Stomach (tissue), 8 donors: ENCODE measurements at regions not wholly inside any gene's neighbourhood (a gene's known extent, or its start where the extent isn't known, plus 50 kb on each side); places are given as distances from the start of the nearest gene placed in this dataset.

Source experiments
- DNase-seq, 2 donors: peaks; one replicate each; pipeline versions ENCODE4 v3.0.0 to v3.0.0-alpha.2; 2013 to 2019
- H3K27ac ChIP-seq, 5 donors: fragments of 200-600 bp in 4 of 5; sonication (generic) in 4 of 5; one replicate each; pipeline ENCODE4 v1.5.1; 2013 to 2019; ENCODE audit warnings: mild to moderate bottlenecking in 1 of 5, moderate library complexity in 1 of 5
- H3K27me3 ChIP-seq, 3 donors: fragments of 200-600 bp; sonication (generic); one replicate each; pipeline ENCODE4 v1.5.1; 2017 to 2019; ENCODE audit warnings: mixed run types in 1 of 3
- H3K36me3 ChIP-seq, 4 donors: fragments of 200-600 bp; sonication (generic); 1 replicate in 3 of 4; 2 replicates in 1 of 4; pipeline ENCODE4 v1.5.1; 2016 to 2019
- H3K4me1 ChIP-seq, 4 donors: fragments of 200-600 bp; sonication (generic); one replicate each; pipeline ENCODE4 v1.5.1; 2016 to 2019
- H3K4me3 ChIP-seq, 4 donors: fragments of 200-600 bp; sonication (generic) in 3 of 4; one replicate each; pipeline ENCODE4 v1.5.1; 2016 to 2019; ENCODE audit warnings: mild to moderate bottlenecking in 1 of 4
- H3K9me3 ChIP-seq, 4 donors: fragments of 200-600 bp; sonication (generic); one replicate each; pipeline ENCODE4 v1.5.1; 2016 to 2019
- EP300 ChIP-seq: sonication (generic); formaldehyde crosslinking; IDR thresholded peaks from one replicate; pipeline ENCODE4 v1.6.1; 2017; ENCODE audit warnings: antibody characterized with exemption
- POLR2A ChIP-seq, 4 donors: fragments of 450-650 bp; IDR thresholded peaks; one replicate each; pipeline ENCODE4 v1.6.1; 2016; ENCODE audit warnings: antibody characterized with exemption in 4 of 4, control low read depth in 2 of 4, mild to moderate bottlenecking in 1 of 4, moderate library complexity in 1 of 4
- POLR2AphosphoS5 ChIP-seq, 3 donors: sonication (generic); formaldehyde crosslinking; IDR thresholded peaks; one replicate each; pipeline ENCODE4 v1.6.1; 2016; ENCODE audit warnings: antibody characterized with exemption in 3 of 3
- WGBS, 5 donors: extraction: QIAGEN DNeasy Blood & Tissue Kit in 3 of 5; methylation state at CpG; one replicate each; pipeline versions ENCODE4 v1.1.5 to v1.1.7; 2013 to 2018; 5-methylcytosine and 5-hydroxymethylcytosine counted together
- intact Hi-C: fragments of 100-400 bp; cut with DNase I; formaldehyde crosslinking; loops from one replicate; pipeline ENCODE4 v1.15.1; 2023; ENCODE audit warnings: low total_unique reads
- TF ChIP-seq, protein P1 (sequence below), 7 experiments: fragments of 450-650 bp in 4 of 7; fragments of 200-600 bp in 3 of 7; sonication (generic) in 3 of 7; IDR thresholded peaks; one replicate each; pipeline ENCODE4 v1.5.1; 2016 to 2019; ENCODE audit warnings: antibody characterized with exemption in 7 of 7, control low read depth in 2 of 7, mild to moderate bottlenecking in 1 of 7
- donor health status: healthy with polysubstance abuse.
- donor health status: Bipolar disorder and iron deficiency.
- donor health status: healthy.

GRCh38 chr13:88436974-88437373 is 765.8 kb downstream of the SLITRK5 start:
- no peak for TF ChIP-seq EP300
- no peak for TF ChIP-seq POLR2A (IDR thresholded peaks at IDR 0.05)
- TF ChIP-seq, protein P1, sequence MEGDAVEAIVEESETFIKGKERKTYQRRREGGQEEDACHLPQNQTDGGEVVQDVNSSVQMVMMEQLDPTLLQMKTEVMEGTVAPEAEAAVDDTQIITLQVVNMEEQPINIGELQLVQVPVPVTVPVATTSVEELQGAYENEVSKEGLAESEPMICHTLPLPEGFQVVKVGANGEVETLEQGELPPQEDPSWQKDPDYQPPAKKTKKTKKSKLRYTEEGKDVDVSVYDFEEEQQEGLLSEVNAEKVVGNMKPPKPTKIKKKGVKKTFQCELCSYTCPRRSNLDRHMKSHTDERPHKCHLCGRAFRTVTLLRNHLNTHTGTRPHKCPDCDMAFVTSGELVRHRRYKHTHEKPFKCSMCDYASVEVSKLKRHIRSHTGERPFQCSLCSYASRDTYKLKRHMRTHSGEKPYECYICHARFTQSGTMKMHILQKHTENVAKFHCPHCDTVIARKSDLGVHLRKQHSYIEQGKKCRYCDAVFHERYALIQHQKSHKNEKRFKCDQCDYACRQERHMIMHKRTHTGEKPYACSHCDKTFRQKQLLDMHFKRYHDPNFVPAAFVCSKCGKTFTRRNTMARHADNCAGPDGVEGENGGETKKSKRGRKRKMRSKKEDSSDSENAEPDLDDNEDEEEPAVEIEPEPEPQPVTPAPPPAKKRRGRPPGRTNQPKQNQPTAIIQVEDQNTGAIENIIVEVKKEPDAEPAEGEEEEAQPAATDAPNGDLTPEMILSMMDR (IDR thresholded peaks at IDR 0.05) = no peak
- Histone ChIP-seq H3K27ac (no peak overlapping the region), H3K9me3 (peaks cover 0 to 17% (median 9%) of the 10 kb centered on the region in 4 donors), H3K27me3 (no peaks in the 10 kb centered on the region), H3K4me1 (no peaks in the 10 kb centered on the region), H3K36me3 (no peaks in the 10 kb centered on the region), H3K4me3 (no peak overlapping the region)
- no peak for DNase-seq
- intact Hi-C loops = no loop called here
- WGBS, 5 donors = 65 to 94% (median 80%) methylated on average over 1 of the region's 1 CpG

DNA sequence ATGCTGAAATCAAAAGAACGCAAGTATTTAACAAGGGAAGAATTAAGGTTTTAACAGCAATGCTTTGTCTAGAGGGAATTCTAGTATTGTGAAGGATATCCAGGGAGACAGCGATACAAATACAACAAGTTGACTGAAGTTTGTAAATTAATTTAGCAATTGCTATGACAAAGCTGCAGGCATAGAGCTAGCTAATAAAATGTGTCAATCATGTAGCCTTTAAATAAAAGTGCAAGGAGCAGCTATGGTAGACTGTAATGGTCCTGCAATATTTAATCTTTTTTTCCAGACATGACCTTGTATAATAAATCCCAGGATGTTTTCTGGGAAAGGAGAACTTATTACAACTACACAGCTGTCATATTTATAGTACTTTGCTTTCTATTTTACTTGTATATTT is 779.3 kb downstream of the SLITRK5 start:
- H3K4me1 ChIP-seq = no peaks in the 10 kb centered on the region
- no peaks in the 10 kb centered on the region for H3K27me3 ChIP-seq
- TF ChIP-seq POLR2A (IDR thresholded peaks at IDR 0.05) (no peak), EP300 (no peak), POLR2AphosphoS5 (IDR thresholded peaks at IDR 0.05) (no peak)
- TF ChIP-seq, protein P1 (IDR thresholded peaks at IDR 0.05) = no peak
- whole genome bisulfite sequencing, 5 donors = 54 to 95% (median 69%) methylated on average over 2 of the region's 2 CpGs
- intact Hi-C loops = no loop called here
- H3K9me3 ChIP-seq = peaks cover 0 to 7% (median 0%) of the 10 kb centered on the region in 4 donors
- H3K4me3 ChIP-seq = no peak overlapping the region
- H3K27ac ChIP-seq = no peak overlapping the region
- H3K36me3 ChIP-seq = no peaks in the 10 kb centered on the region
- no peak for DNase-seq

DNA sequence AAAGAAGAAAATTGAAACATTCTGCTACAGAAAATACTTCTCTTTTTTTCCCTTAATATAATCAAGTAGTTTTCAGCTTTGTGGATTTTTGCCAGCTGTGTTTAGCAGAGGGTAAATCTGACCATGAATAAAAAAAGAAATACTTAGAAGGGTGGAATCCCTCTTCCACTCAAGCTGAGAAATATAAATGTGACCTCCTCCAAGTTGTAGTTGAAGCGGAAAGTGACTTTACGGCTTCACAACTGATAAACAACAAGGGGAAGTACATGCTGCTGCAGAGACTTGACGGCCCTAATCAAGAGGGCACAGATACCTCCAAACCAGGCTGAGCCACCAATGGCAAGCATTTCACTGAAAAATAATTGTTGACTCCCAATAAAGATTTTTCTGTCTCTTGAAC is 785.0 kb downstream of the SLITRK5 start:
- intact Hi-C loops = no loop called here

GRCh38 chr13:88459331-88459730 is 788.2 kb downstream of the SLITRK5 start:
- intact Hi-C loops = no loop called here
- Histone ChIP-seq H3K4me1 (no peaks in the 10 kb centered on the region), H3K9me3 (no peaks in the 10 kb centered on the region), H3K4me3 (no peak overlapping the region), H3K27ac (no peak overlapping the region), H3K36me3 (no peaks in the 10 kb centered on the region), H3K27me3 (no peaks in the 10 kb centered on the region)
- DNase-seq = no peak
- TF ChIP-seq POLR2AphosphoS5 (IDR thresholded peaks at IDR 0.05) (no peak), POLR2A (IDR thresholded peaks at IDR 0.05) (no peak), EP300 (no peak)
- TF ChIP-seq, protein P1 (IDR thresholded peaks at IDR 0.05) = no peak

More for the DNA sequence above, 785.0 kb downstream of the SLITRK5 start:
- Histone ChIP-seq H3K27ac (no peak overlapping the region), H3K4me1 (no peaks in the 10 kb centered on the region), H3K27me3 (no peaks in the 10 kb centered on the region), H3K9me3 (no peaks in the 10 kb centered on the region), H3K4me3 (no peak overlapping the region), H3K36me3 (no peaks in the 10 kb centered on the region)
- WGBS, 5 donors = 64 to 78% (median 67%) methylated on average over 3 of the region's 3 CpGs
- DNase-seq = peak in 1 of 2 donors; percentile 24
- no peak for TF ChIP-seq POLR2AphosphoS5 (IDR thresholded peaks at IDR 0.05)
- TF ChIP-seq POLR2A (IDR thresholded peaks at IDR 0.05) = no peak
- no peak for TF ChIP-seq EP300
- TF ChIP-seq, protein P1 (IDR thresholded peaks at IDR 0.05) = no peak
